RWPE1 (cell line): ENCODE measurements at regions not wholly inside any gene's neighbourhood (a gene's known extent, or its start where the extent isn't known, plus 50 kb on each side); places are given as distances from the start of the nearest gene placed in this dataset.
A peak's percentile ranks its signal among the peaks of the same experiment; 100 is the strongest.

Experiments
- CTCF ChIA-PET: fragments of 350-600 bp; sonication (Branson Sonifier 250); formaldehyde crosslinking; extraction: SDS; loops from one replicate; lab custom pipeline; 2021; lab: Yijun Ruan, JAX
- POLR2A ChIA-PET: fragments of 400-600 bp; formaldehyde crosslinking; extraction: SDS; loops from one replicate; lab custom pipeline; 2020; ENCODE audit warnings: antibody characterized with exemption; ENCODE audit not compliant: low non-redundant PET; lab: Yijun Ruan, JAX
- DNase-seq: peaks from one replicate; pipeline ENCODE4 v3.0.0; 2012; ENCODE audit warnings: low spot score
- H3K27ac ChIP-seq: fragments of 450-650 bp; 2 replicates; pipeline ENCODE4 v1.5.1; 2017
- CTCF ChIP-seq: fragments of 450-650 bp; conservative IDR thresholded peaks from 2 replicates; pipeline ENCODE4 v1.5.1; 2017; ENCODE audit warnings: low read depth, mild to moderate bottlenecking

- H3K27ac ChIP-seq: no peak overlapping the region
- DNase-seq: no peak
- CTCF ChIA-PET: no interaction called here
- POLR2A ChIA-PET: no interaction called here
- TF ChIP-seq CTCF: no peak
Measured at GRCh38 chr11:37502202-37502601, 904.2 kb upstream of the RAG2 start.

- H3K27ac ChIP-seq: no peak overlapping the region
- peak; percentile 27 for DNase-seq
- CTCF ChIA-PET: no interaction called here
- POLR2A ChIA-PET: no interaction called here
- TF ChIP-seq CTCF: no peak
Measured at GRCh38 chr11:37500425-37500824, 902.4 kb upstream of the RAG2 start.

GRCh38 chr11:37497326-37497725 lies 899.3 kb upstream of the RAG2 start:
- POLR2A ChIA-PET: no interaction called here

GRCh38 chr11:37496201-37496600 lies 898.2 kb upstream of the RAG2 start:
- ChIA-PET CTCF (no interaction called here), POLR2A (no interaction called here)

More at GRCh38 chr11:37497326-37497725, 899.3 kb upstream of the RAG2 start:
- no peak overlapping the region for H3K27ac ChIP-seq
- CTCF ChIA-PET: interaction anchor here (0.6 kb wide), 2 partner anchors 751 to 1541 kb away, joined by 4 to 6 read pairs; no protein-coding TSS in a partner anchor
- DNase-seq: no peak
- TF ChIP-seq CTCF: no peak

GRCh38 chr11:37484298-37484697 lies 886.3 kb upstream of the RAG2 start:
- no peak for DNase-seq
- no peak for TF ChIP-seq CTCF
- POLR2A ChIA-PET: no interaction called here
- CTCF ChIA-PET: no interaction called here
- H3K27ac ChIP-seq: no peak overlapping the region

More at GRCh38 chr11:37496201-37496600, 898.2 kb upstream of the RAG2 start:
- DNase-seq: no peak
- no peak overlapping the region for H3K27ac ChIP-seq
- TF ChIP-seq CTCF: no peak

GRCh38 chr11:37483761-37484160 lies 885.7 kb upstream of the RAG2 start:
- no peak overlapping the region for H3K27ac ChIP-seq
- DNase-seq: no peak
- ChIA-PET CTCF (no interaction called here), POLR2A (no interaction called here)
- TF ChIP-seq CTCF: no peak
